ENCODE measurements at regions not wholly inside any gene's neighbourhood (a gene's known extent, or its start where the extent isn't known, plus 50 kb on each side); places are given as distances from the start of the nearest gene placed in this dataset.

DNA sequence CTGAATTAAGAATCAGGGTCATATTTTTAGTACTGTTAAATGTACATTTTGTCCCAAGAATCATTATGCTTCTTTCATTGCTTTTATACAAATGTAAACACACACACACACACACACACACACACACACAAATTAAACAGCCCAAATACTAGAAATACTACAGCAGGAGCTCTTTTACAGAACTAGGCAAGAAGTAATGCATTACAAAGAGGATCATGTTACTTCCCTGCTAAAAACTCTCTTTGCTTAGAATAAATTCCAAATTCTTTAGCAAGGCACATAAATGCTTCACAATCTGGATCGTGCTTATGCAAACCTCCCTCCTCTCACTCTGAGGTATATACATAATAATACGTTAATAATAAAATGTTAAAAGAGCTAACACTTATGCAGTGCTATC, 720.4 kb upstream of the ADGRL4 start:
- Histone ChIP-seq H3K36me3 (no peaks in the 10 kb centered on the region), H3K4me3 (no peak overlapping the region), H3K9me3 (no peaks in the 10 kb centered on the region), H3K27ac (replicated peaks in 1 of 4) (peak overlapping the region in 3 of 4 donors; percentile 41 to 65 (median 54)), H3K27me3 (no peaks in the 10 kb centered on the region), H3K4me1 (peaks cover 0 to 11% (median 8%) of the 10 kb centered on the region in 4 donors)
- DNase-seq (ENCODE audit: extremely low spot score) = no peak
- 51% methylated on average over 2 of the region's 2 CpGs for WGBS
- TF ChIP-seq, protein P1, sequence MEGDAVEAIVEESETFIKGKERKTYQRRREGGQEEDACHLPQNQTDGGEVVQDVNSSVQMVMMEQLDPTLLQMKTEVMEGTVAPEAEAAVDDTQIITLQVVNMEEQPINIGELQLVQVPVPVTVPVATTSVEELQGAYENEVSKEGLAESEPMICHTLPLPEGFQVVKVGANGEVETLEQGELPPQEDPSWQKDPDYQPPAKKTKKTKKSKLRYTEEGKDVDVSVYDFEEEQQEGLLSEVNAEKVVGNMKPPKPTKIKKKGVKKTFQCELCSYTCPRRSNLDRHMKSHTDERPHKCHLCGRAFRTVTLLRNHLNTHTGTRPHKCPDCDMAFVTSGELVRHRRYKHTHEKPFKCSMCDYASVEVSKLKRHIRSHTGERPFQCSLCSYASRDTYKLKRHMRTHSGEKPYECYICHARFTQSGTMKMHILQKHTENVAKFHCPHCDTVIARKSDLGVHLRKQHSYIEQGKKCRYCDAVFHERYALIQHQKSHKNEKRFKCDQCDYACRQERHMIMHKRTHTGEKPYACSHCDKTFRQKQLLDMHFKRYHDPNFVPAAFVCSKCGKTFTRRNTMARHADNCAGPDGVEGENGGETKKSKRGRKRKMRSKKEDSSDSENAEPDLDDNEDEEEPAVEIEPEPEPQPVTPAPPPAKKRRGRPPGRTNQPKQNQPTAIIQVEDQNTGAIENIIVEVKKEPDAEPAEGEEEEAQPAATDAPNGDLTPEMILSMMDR (IDR thresholded peaks at IDR 0.05) = no peak
- no peak for TF ChIP-seq EP300 (IDR thresholded peaks at IDR 0.05)
- TF ChIP-seq POLR2AphosphoS5 (IDR thresholded peaks at IDR 0.05) = no peak
- intact Hi-C loops (cut with DNase I) = no loop called here

- peak overlapping the region; percentile 35 to 65 (median 48) for H3K27ac ChIP-seq (replicated peaks in 1 of 4)
- H3K27me3 ChIP-seq = no peaks in the 10 kb centered on the region
- WGBS = 41% methylated on average over 2 of the region's 2 CpGs
- no peak overlapping the region for H3K4me3 ChIP-seq
- no peak for DNase-seq (ENCODE audit: extremely low spot score)
- intact Hi-C loops (cut with DNase I) = no loop called here
- TF ChIP-seq EP300 (IDR thresholded peaks at IDR 0.05) (no peak), POLR2A (IDR thresholded peaks at IDR 0.05; ENCODE audit: low read depth) (no peak), POLR2AphosphoS5 (IDR thresholded peaks at IDR 0.05) (no peak)
- H3K9me3 ChIP-seq = no peaks in the 10 kb centered on the region
- peaks cover 0 to 11% (median 8%) of the 10 kb centered on the region in 4 donors for H3K4me1 ChIP-seq
- no peaks in the 10 kb centered on the region for H3K36me3 ChIP-seq
Observed at GRCh38 chr1:79726321-79726720, 719.8 kb upstream of the ADGRL4 start.

GRCh38 chr1:79716447-79716846, 709.9 kb upstream of the ADGRL4 start:
- no peak for TF ChIP-seq EP300 (IDR thresholded peaks at IDR 0.05)
- no peak for TF ChIP-seq POLR2A (IDR thresholded peaks at IDR 0.05; ENCODE audit: low read depth)
- peak in 1 of 2 donors; percentile 28 for TF ChIP-seq POLR2AphosphoS5 (IDR thresholded peaks at IDR 0.05)
- Histone ChIP-seq H3K9me3 (no peaks in the 10 kb centered on the region), H3K4me1 (peaks cover 0 to 4% (median 0%) of the 10 kb centered on the region in 4 donors), H3K4me3 (no peak overlapping the region), H3K36me3 (no peaks in the 10 kb centered on the region), H3K27ac (replicated peaks in 1 of 4) (no peak overlapping the region), H3K27me3 (no peaks in the 10 kb centered on the region)
- DNase-seq (ENCODE audit: extremely low spot score) = no peak
- intact Hi-C loops (cut with DNase I) = no loop called here

GRCh38 chr1:79714664-79715063, 708.1 kb upstream of the ADGRL4 start:
- H3K4me3 ChIP-seq = no peak overlapping the region
- intact Hi-C loops (cut with DNase I) = no loop called here

DNA sequence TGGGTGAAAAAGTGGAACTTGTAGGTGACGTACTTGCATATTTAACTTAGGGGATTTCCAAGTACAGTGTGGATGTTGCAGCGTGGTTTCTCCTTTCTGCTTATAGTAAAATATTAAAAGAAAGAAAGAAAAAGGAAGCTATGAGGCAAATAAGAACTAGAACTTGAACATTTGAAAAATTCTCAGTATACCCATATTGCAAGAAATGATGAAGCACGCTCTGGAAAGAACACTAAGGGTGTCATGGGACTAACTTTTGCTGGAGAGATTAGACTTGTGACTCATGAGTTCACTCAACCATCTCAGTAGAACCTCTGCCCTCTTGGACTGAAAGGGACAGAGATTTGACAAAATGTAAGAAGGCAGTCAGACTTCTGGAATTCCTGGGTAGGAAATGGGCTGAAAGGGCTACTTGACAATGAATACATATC, 704.5 kb upstream of the ADGRL4 start:
- Histone ChIP-seq H3K36me3 (no peaks in the 10 kb centered on the region), H3K27me3 (no peaks in the 10 kb centered on the region), H3K9me3 (no peaks in the 10 kb centered on the region), H3K4me3 (no peak overlapping the region), H3K27ac (replicated peaks in 1 of 4) (no peak overlapping the region), H3K4me1 (no peaks in the 10 kb centered on the region)
- no peak for DNase-seq (ENCODE audit: extremely low spot score)
- intact Hi-C loops (cut with DNase I) = no loop called here
- WGBS = 88% methylated on average over 3 of the region's 3 CpGs
- TF ChIP-seq, protein P1 (IDR thresholded peaks at IDR 0.05) = no peak
- no peak for TF ChIP-seq POLR2AphosphoS5 (IDR thresholded peaks at IDR 0.05)
- no peak for TF ChIP-seq POLR2A (IDR thresholded peaks at IDR 0.05; ENCODE audit: low read depth)
- TF ChIP-seq EP300 (IDR thresholded peaks at IDR 0.05) = no peak

More at GRCh38 chr1:79714664-79715063, 708.1 kb upstream of the ADGRL4 start:
- H3K4me1 ChIP-seq = peaks cover 0 to 4% (median 0%) of the 10 kb centered on the region in 4 donors
- H3K27ac ChIP-seq (replicated peaks in 1 of 4) = no peak overlapping the region
- no peaks in the 10 kb centered on the region for H3K9me3 ChIP-seq
- TF ChIP-seq POLR2AphosphoS5 (IDR thresholded peaks at IDR 0.05) = no peak
- no peak for TF ChIP-seq EP300 (IDR thresholded peaks at IDR 0.05)
- TF ChIP-seq, protein P1 (IDR thresholded peaks at IDR 0.05) = no peak
- no peak for TF ChIP-seq POLR2A (IDR thresholded peaks at IDR 0.05; ENCODE audit: low read depth)
- no peaks in the 10 kb centered on the region for H3K27me3 ChIP-seq
- H3K36me3 ChIP-seq = no peaks in the 10 kb centered on the region
- DNase-seq (ENCODE audit: extremely low spot score) = no peak

- TF ChIP-seq POLR2A (IDR thresholded peaks at IDR 0.05; ENCODE audit: low read depth) (no peak), POLR2AphosphoS5 (IDR thresholded peaks at IDR 0.05) (no peak), EP300 (IDR thresholded peaks at IDR 0.05) (no peak)
- TF ChIP-seq, protein P1 (IDR thresholded peaks at IDR 0.05) = no peak
- Histone ChIP-seq H3K27ac (replicated peaks in 1 of 4) (no peak overlapping the region), H3K9me3 (no peaks in the 10 kb centered on the region), H3K27me3 (no peaks in the 10 kb centered on the region), H3K4me3 (no peak overlapping the region), H3K36me3 (no peaks in the 10 kb centered on the region), H3K4me1 (no peaks in the 10 kb centered on the region)
- 94% methylated on average over 1 of the region's 1 CpG for WGBS
- intact Hi-C loops (cut with DNase I) = no loop called here
- DNase-seq (ENCODE audit: extremely low spot score) = no peak
Observed at GRCh38 chr1:79708646-79709265, 702.2 kb upstream of the ADGRL4 start.
